Ovary (tissue), 7 donors: ENCODE measurements at regions not wholly inside any gene's neighbourhood (a gene's known extent, or its start where the extent isn't known, plus 50 kb on each side); places are given as distances from the start of the nearest gene placed in this dataset.

Source experiments
- DNase-seq, 5 donors: peaks; one replicate each; pipeline ENCODE4 v3.0.0-alpha.2; 2019 to 2020
- H3K27ac ChIP-seq, 2 donors: fragments of 200-600 bp; one replicate each; pipeline versions ENCODE4 v1.5.1 to v1.8.0; 2019 to 2022
- H3K27me3 ChIP-seq: fragments of 200-600 bp; one replicate; pipeline ENCODE4 v1.8.0; 2022
- H3K36me3 ChIP-seq: fragments of 200-600 bp; sonication (generic); one replicate; pipeline ENCODE4 v1.5.1; 2019
- H3K4me1 ChIP-seq: one replicate; pipeline ENCODE4 v1.8.1; 2013; ENCODE audit warnings: mild to moderate bottlenecking, moderate library complexity; ENCODE audit not compliant: insufficient read depth
- H3K4me3 ChIP-seq: fragments of 200-600 bp; sonication (generic); one replicate; pipeline ENCODE4 v1.5.1; 2017
- H3K9me3 ChIP-seq, 2 donors: fragments of 200-600 bp in 1 of 2; sonication (generic) in 1 of 2; one replicate each; pipeline versions ENCODE4 v1.5.1 to v1.8.1; 2013 to 2019; ENCODE audit warnings: mild to moderate bottlenecking in 1 of 2, moderate library complexity in 1 of 2
- EP300 ChIP-seq: sonication (generic); formaldehyde crosslinking; IDR thresholded peaks from one replicate; pipeline ENCODE4 v1.6.1; 2017; ENCODE audit warnings: antibody characterized with exemption
- POLR2A ChIP-seq: fragments of 450-650 bp; IDR thresholded peaks from one replicate; pipeline ENCODE4 v1.6.1; 2017; ENCODE audit warnings: antibody characterized with exemption, mild to moderate bottlenecking, moderate library complexity
- WGBS, 3 donors: extraction: QIAGEN DNeasy Blood & Tissue Kit in 1 of 3; methylation state at CpG; one replicate each; pipeline versions ENCODE4 v1.1.5 to v1.1.7; 2013 to 2017; 5-methylcytosine and 5-hydroxymethylcytosine counted together
- intact Hi-C, 4 donors: fragments of 100-400 bp; cut with DNase I; formaldehyde crosslinking; loops; one replicate each; pipeline versions ENCODE4 v1.11.0 to v1.15.1; 2022 to 2023
- TF ChIP-seq, protein P1 (sequence below), 3 donors: fragments of 450-650 bp in 2 of 3; fragments of 200-600 bp in 1 of 3; IDR thresholded peaks; one replicate each; pipeline versions ENCODE4 v1.5.1 to v1.8.0; 2016 to 2022; ENCODE audit warnings: antibody characterized with exemption in 3 of 3, mild to moderate bottlenecking in 1 of 3
- donor health status: DM: no; HTN: no; CAD: no; lungs with moderate emphysema.
- donor health status: DM: no; HTN: no; CAD: no.
- donor health status: Bipolar disorder and iron deficiency.
- donor health status: DM: no; HTN: no; CAD: no.
- donor health status: DM: yes; HTN: yes; CAD: no.

DNA sequence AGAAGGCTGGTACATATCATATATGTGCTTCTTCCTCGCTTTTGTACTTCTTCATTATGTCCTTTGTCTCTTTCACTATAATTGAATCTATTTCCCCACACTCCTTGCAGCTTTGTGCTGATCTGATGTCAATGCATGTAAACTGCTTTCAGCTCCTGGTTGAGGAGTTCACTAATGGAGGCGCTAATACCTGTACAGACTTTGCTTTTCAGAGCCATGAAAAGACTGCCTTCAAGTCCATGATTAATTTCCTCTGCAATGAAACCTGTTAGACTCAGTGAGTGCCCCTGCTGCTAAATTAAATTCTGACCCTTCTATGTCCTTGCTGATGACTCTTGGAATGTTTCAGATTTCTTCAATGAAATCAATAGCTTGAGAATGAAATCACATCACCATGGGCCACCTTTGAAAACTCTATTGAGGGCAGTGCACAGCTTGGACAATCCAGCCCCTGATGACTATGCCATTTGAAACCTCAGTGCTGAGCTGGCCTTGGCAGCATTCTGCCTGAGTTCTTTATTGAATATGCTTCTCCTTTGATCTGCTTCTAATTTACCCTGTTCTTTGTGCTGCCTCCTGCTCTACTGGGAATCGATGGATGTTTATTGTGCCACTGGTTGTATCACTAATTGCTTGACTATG is 358.2 kb upstream of the DMAC1 start:
- no peak for TF ChIP-seq POLR2A
- no peak for TF ChIP-seq EP300
- TF ChIP-seq, protein P1, sequence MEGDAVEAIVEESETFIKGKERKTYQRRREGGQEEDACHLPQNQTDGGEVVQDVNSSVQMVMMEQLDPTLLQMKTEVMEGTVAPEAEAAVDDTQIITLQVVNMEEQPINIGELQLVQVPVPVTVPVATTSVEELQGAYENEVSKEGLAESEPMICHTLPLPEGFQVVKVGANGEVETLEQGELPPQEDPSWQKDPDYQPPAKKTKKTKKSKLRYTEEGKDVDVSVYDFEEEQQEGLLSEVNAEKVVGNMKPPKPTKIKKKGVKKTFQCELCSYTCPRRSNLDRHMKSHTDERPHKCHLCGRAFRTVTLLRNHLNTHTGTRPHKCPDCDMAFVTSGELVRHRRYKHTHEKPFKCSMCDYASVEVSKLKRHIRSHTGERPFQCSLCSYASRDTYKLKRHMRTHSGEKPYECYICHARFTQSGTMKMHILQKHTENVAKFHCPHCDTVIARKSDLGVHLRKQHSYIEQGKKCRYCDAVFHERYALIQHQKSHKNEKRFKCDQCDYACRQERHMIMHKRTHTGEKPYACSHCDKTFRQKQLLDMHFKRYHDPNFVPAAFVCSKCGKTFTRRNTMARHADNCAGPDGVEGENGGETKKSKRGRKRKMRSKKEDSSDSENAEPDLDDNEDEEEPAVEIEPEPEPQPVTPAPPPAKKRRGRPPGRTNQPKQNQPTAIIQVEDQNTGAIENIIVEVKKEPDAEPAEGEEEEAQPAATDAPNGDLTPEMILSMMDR (IDR thresholded peaks at IDR 0.05): no peak
- H3K9me3 ChIP-seq: no peaks in the 10 kb centered on the region

DNA sequence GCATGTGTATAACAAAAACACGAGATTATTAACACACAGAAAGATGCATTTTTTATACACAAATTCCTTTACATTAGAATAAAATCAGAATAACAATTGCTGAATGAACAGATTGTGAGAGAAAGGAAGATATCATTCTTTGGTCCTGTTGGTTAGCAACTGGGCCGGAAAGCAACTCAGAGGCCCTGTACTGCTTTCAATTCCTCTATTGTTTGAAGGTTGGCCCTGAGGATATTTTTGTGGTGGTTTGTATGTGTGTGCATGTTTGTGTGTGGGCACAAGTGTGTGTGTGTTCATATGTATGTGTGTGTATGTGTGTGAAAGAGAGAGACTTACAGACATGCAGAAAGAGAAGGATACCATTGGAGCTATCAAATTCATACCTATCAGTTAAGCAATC is 356.8 kb upstream of the DMAC1 start:
- no peaks in the 10 kb centered on the region for H3K9me3 ChIP-seq
- no peak overlapping the region for H3K27ac ChIP-seq
- no peak overlapping the region for H3K4me3 ChIP-seq
- WGBS, 3 donors: 72 to 74% (median 74%) methylated on average over 2 of the region's 2 CpGs
- H3K36me3 ChIP-seq: no peaks in the 10 kb centered on the region
- no peaks in the 10 kb centered on the region for H3K27me3 ChIP-seq
- no peaks in the 10 kb centered on the region for H3K4me1 ChIP-seq
- no peak for DNase-seq
- TF ChIP-seq EP300 (no peak), POLR2A (no peak)
- TF ChIP-seq, protein P1 (IDR thresholded peaks at IDR 0.05): no peak
- intact Hi-C loops: no loop called here

More for the DNA sequence above, 358.2 kb upstream of the DMAC1 start:
- intact Hi-C loops: no loop called here
- H3K27ac ChIP-seq: no peak overlapping the region
- H3K4me1 ChIP-seq: no peaks in the 10 kb centered on the region
- no peaks in the 10 kb centered on the region for H3K36me3 ChIP-seq
- H3K27me3 ChIP-seq: no peaks in the 10 kb centered on the region
- 90 to 92% (median 91%) methylated on average over 3 of the region's 3 CpGs for WGBS, 3 donors
- no peak overlapping the region for H3K4me3 ChIP-seq
- no peak for DNase-seq

DNA sequence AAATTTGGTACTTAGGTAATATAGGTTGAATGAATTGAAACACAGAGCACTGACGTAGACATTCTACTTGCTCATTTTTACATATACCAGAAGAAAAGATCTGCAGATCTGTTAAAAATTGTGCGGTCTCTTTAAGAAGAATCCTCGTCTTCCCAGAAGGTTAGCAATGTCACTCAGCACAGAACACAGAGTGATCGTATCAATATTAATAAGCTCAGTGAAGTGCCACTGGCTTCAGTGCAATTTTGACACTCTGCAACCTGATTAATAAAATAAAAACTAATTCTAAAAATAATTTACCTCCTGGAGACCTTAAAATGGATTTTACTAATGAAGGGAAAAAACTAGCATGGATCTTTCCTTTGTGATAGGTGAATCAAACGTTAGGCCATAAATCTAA is 356.1 kb upstream of the DMAC1 start:
- TF ChIP-seq POLR2A (no peak), EP300 (no peak)
- TF ChIP-seq, protein P1 (IDR thresholded peaks at IDR 0.05): no peak
- WGBS, 3 donors: 92 to 93% (median 92%) methylated on average over 5 of the region's 5 CpGs
- Histone ChIP-seq H3K27me3 (no peaks in the 10 kb centered on the region), H3K4me1 (no peaks in the 10 kb centered on the region), H3K4me3 (no peak overlapping the region), H3K9me3 (no peaks in the 10 kb centered on the region), H3K36me3 (no peaks in the 10 kb centered on the region), H3K27ac (no peak overlapping the region)
- DNase-seq: no peak
- intact Hi-C loops: no loop called here

DNA sequence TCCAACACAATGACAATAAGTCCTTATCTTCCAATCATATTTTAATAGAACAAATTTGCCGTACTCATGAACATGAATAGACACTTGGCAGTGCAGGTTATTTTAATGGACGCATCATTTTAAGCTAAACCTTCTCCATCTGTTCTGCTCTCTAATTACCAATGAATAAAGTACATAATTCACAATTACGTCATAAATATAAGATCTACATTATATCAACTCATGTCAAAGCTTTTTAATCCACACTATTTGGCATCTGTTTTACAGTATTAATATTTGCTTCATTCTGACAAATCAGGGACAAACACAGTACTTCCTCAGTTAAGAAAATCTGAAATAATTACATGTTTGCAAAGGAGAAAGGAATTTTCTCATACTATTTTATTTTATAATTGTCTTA is 344.1 kb upstream of the DMAC1 start:
- Histone ChIP-seq H3K36me3 (no peaks in the 10 kb centered on the region), H3K4me3 (no peak overlapping the region), H3K27me3 (no peaks in the 10 kb centered on the region), H3K9me3 (no peaks in the 10 kb centered on the region), H3K27ac (no peak overlapping the region), H3K4me1 (no peaks in the 10 kb centered on the region)
- TF ChIP-seq EP300: no peak
- no peak for TF ChIP-seq POLR2A
- intact Hi-C loops: no loop called here
- WGBS, 3 donors: 93 to 97% (median 96%) methylated on average over 3 of the region's 3 CpGs
- no peak for DNase-seq

DNA sequence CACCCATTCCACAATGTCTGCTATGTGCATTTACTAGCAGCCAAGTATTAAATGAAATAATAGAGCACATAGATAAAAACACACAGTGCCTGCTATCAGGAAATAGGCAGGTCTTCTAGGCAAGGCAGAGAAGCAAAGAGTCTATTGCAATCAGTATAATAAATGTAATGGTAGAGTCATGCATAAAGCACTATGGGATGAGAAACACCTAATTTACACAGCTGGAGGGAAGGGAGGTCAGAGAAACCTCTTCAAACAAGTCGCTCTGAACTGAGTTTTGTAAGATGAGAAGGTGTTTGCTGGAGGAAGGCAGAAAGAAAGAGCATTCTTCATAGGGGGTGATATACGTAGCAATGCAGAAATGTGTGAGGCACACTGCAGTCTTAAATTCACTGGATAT is 341.0 kb upstream of the DMAC1 start:
- Histone ChIP-seq H3K4me3 (no peak overlapping the region), H3K27me3 (no peaks in the 10 kb centered on the region), H3K4me1 (no peaks in the 10 kb centered on the region), H3K27ac (no peak overlapping the region), H3K36me3 (no peaks in the 10 kb centered on the region), H3K9me3 (no peaks in the 10 kb centered on the region)
- intact Hi-C loops: no loop called here
- TF ChIP-seq, protein P1 (IDR thresholded peaks at IDR 0.05): no peak
- no peak for DNase-seq
- WGBS, 3 donors: 36 to 62% (median 41%) methylated on average over 2 of the region's 2 CpGs
